MV-4-11 (cell line): ENCODE measurements at regions not wholly inside any gene's neighbourhood (a gene's known extent, or its start where the extent isn't known, plus 50 kb on each side); places are given as distances from the start of the nearest gene placed in this dataset.
"Not testable (repeated sequence)": the region's sequence is repeated elsewhere in the genome, so short reads cannot be mapped to it uniquely, and the experiment has no call there.

Experiments
- DNase-seq: peaks from one replicate; lab custom pipeline; 2025; lab: John Stamatoyannopoulos, UW

DNA sequence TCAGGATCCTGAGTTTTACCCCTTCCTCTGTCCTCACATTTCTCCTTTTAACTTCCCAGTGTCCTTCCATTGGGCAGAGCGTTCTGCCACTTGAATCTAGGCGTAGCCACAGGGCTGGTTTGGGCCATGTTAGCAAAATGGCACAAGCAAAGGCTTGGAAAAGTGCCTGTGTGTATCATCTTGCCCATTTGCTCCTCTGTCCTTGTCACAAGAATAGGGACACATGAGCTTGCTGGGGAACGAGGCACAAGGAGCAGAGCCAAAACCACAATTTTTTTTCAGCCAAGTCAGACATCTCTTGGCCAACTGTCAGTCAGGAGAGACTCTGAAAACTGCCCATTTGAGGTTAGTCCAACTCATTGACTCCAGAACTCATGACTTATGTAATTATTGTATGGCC lies 285.2 kb downstream of the ZNF248 start:
- DNase-seq: no peak

- DNase-seq: no peak
These were observed 291.1 kb downstream of the ZNF248 start for GRCh38 chr10:37566332-37566731.

- no peak for DNase-seq
These were observed 293.7 kb downstream of the ZNF248 start for GRCh38 chr10:37563715-37564108.

GRCh38 chr10:37563107-37563714 lies 294.2 kb downstream of the ZNF248 start:
- no peak for DNase-seq

DNA sequence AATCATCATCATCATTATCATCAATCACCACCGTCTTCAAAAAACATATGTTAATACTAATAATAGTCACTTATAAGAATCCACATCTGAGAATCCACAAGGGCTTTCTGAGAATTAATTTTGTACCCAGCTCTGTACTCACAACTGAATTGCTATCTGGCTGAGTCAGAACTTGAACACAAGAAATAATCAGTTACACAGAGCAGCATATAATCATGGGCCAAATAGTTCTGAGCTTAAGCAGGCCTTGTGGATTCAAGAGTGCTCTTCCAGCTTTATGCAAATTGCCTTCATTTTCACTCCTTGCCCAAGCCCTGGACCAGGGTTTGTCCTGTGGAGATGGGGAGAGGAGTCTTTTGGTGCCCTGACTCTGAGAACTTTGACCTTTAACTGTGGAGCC lies 304.5 kb downstream of the ZNF248 start:
- no peak for DNase-seq

DNA sequence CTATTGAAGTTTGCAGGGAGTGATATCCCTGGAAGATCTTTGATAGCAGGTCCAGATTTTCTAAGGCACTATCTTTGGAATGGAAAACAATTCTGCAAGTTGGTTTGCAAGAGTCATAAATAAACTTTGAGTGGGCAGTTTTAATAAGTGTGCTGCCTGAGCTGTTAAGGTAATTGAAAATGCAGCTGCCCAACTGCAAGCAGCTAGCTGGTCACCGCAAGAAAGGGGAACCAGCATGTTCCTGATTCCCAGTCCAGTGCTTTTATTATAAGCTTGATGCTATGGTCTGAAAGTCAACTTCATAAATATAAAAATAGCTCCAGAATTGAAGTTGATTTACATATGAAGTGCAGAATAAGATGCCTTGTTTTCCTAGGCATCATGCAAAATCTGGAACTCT lies 308.4 kb downstream of the ZNF248 start:
- DNase-seq: peak; percentile 29

DNA sequence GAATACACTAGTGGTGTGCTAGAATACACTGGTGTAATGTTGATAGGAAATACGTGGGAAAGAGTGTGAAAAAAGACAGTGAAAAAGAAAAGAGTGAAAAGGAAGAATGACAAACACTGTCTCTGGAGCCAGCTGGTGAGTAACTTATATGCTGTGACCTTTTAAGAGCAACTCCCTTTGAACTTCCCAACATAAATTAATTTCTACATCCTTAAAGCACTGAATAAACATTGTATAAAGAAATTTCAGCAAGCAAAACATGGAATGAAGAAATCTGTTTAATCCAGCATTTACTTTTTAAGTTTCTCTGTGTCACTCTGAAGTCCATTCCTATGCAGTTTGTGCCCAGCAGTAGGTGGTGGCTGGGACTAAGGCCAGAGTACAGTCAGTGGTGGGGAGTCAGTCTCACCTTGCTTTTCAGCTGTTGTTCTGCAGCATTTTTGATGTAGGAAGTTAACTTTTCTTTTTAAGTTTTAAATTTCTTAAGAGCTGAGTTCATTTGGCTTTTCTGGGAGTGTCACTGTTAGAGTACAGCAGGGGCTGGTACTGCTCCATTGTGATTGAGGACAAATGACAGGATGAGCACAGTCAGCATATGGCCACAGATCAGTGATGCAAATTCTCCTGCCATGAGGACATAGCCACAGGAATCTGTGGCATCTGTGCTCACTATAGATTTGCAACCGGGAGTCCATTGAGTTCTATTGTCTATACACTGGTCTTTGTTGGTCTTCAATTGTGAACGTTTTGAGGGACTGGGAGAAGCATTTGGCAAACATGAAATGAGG lies 321.8 kb downstream of the ZNF248 start:
- DNase-seq: no peak

GRCh38 chr10:37534166-37534565 lies 323.2 kb downstream of the ZNF248 start:
- no peak for DNase-seq

DNA sequence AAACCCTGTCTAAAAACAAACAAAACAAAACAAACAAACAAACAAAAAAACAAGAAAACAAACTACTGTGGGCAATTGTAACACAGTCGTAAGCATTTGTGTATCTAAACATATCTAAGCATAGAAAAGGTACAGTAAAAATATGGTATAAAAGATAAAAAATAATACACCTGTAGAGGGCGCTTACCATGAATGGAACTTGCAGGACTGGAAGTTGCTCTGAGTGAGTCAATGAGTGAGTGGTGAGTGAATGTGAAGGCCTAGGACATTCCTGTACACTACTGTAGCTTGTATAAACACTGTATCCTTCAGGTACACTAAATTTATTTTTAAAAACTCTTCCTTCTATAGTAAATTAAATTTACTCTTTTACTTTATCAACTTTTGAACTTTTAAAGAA lies 332.0 kb downstream of the ZNF248 start:
- not testable (repeated sequence) for DNase-seq

DNA sequence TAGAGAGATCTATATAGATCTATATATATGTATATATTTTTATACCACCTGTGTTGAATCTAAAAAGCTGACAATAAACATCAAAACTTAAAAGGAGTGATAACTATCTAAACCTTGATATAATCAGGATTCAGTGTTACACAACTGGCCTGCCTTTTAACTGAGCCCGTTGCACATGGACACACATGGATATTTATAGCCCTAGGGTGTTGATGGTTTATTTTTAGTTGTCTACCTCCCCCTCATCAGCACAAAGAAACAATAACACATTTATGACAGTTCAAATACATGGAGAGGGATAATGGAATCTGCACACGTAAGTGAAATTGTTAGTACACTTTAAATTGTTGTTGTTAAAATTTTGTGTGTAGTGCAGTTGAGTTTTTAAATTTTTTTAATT lies 336.9 kb downstream of the ZNF248 start:
- no peak for DNase-seq

GRCh38 chr10:37510520-37510919 lies 346.9 kb downstream of the ZNF248 start:
- DNase-seq: not testable (repeated sequence)

DNA sequence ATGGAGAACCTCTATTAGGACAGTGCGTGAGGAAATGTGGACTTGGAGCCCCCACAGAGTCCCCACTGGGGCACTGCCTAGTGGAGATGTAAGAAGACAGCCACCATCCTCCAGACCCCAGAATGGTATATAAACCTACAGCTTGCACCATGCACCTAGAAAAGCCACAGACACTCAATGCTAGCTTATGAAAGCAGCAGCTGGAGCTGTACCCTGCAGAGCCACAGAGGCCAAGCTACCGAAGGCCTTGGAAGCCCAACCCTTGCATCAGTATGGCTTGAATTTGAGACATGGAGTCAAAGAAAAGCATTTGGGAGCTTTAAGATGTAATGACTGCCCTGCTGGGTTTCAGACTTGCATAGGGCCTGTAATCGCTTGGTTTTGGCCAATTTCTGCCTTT lies 361.3 kb downstream of the ZNF248 start:
- no peak for DNase-seq

- DNase-seq: no peak
These were observed 362.0 kb downstream of the ZNF248 start for GRCh38 chr10:37495415-37495814.

GRCh38 chr10:37493185-37493796 lies 364.1 kb downstream of the ZNF248 start:
- DNase-seq: not testable (repeated sequence)

DNA sequence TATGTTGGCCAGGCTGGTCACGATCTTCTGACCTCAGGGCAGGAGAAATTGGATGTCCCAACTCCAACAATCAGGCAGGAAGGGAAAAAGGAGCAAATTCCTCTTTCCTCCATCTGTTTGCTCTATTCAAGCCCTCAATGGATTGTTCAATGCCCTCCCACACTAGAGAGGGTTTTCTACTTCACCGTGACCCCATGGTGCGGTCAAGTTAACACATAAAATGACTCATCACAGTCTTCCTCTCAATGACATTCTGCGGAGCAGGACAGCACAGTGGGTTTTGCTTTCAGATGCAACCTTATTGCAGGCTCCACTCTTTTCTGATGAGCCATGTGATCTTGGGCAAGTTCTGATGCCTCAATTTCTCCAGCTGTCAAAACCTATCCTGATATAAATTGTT lies 364.9 kb downstream of the ANKRD30A start:
- DNase-seq: no peak

GRCh38 chr10:37489658-37490003 lies 364.2 kb downstream of the ANKRD30A start:
- no peak for DNase-seq

DNA sequence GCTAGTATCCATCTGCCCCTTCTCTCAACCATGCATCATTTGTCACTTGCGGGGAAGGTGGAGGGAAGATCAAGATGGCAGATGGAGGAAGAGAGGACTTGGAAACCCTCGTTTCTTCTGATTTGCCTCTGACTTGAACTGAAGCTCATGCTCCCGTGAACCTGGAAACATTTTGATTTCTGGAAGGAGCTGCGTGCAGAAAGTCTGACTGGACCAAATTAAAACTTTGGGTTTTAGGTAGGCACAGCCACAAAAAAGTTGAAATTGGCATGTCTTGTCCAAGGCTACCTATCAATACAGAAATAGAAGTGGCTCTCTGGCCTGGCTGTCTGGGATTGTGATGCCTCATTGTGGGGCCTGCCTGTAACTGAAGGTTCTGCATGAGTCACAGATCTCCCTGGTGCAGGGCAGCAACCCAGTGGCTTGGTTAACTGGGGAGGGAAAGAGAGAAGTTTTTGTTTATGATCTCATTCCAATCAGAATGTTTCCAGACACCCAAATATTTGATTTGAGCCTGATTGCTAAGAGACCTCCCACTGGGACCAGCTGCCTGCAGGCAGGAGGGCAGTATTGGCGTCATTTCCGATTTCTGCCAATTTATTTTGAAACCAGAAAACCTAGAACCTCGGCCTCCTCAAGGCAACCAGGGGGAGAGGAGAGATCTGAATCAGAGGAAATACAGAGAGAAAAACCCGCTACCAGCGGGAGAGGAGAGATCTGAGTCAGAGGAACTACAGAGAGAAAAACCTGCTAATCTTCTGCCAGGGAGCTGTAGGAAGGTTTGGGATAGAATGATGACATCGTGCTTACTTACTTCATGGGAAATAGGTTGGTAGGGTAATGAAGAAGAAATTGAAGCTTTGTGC lies 363.6 kb downstream of the ANKRD30A start:
- DNase-seq: no peak

GRCh38 chr10:37480596-37480995 lies 355.2 kb downstream of the ANKRD30A start:
- not testable (repeated sequence) for DNase-seq

DNA sequence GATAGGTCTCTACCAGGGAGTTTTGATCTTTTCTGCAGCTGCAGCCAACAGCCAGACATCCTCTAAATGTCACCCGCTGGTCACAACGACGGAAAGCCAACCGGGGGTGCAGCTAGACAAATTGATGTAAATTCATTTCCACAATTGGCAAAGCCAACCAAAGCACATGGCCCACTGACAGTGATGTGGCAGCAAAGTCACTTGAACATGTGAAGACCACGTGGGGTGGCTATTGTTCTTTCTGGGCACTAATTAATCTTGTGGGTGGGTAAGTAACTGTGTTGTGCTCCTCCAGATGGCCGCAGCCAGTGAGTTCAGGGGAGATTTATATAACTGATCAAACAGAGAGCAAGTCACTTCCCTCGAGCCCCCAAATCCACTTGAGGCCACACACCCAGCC lies 354.1 kb downstream of the ANKRD30A start:
- DNase-seq: no peak

GRCh38 chr10:37478381-37478780 lies 353.0 kb downstream of the ANKRD30A start:
- DNase-seq: no peak

DNA sequence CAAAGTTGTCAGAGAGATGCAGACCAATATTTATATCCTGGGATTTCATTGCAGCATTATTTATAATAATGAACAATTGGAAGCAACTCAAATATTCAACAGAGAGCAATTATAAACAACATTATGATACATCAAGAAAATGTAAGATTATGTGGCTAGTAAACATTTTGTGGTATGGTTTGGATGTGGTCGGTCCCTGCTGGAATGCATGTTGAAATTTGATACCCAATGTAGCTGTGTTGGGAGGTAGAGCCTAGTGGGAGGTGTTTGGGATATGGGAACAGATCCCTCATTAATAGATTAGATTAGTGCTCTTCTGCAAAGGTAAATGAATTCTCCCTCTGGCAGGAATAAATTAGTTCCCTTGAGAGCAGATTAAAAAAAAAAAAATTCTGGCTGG lies 350.9 kb downstream of the ANKRD30A start:
- no peak for DNase-seq

GRCh38 chr10:37474645-37475044 lies 349.2 kb downstream of the ANKRD30A start:
- no peak for DNase-seq

- no peak for DNase-seq
These were observed 348.5 kb downstream of the ANKRD30A start for GRCh38 chr10:37473906-37474305.
